ENCODE measurements at regions not wholly inside any gene's neighbourhood (a gene's known extent, or its start where the extent isn't known, plus 50 kb on each side); places are given as distances from the start of the nearest gene placed in this dataset.

DNA sequence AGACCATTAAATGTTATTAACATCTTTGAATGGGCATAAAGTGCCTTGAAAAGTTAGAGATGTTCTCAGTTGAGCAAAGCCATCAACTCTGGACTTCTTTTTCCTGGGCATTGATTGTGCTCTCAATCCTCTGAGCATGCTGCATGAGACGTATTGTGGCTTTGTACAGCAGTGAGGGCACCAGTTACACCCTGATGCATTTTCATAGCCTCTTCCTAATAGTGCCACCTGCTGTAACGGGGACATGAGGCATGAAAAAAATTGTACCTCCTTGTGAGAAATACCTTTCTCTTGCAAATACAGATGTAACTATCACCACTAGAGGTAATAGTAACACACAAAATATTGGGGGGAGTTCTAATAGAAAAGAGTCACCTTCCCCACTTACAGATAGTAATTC lies 697.5 kb downstream of the TMEM182 start:
- TF ChIP-seq, protein P1, sequence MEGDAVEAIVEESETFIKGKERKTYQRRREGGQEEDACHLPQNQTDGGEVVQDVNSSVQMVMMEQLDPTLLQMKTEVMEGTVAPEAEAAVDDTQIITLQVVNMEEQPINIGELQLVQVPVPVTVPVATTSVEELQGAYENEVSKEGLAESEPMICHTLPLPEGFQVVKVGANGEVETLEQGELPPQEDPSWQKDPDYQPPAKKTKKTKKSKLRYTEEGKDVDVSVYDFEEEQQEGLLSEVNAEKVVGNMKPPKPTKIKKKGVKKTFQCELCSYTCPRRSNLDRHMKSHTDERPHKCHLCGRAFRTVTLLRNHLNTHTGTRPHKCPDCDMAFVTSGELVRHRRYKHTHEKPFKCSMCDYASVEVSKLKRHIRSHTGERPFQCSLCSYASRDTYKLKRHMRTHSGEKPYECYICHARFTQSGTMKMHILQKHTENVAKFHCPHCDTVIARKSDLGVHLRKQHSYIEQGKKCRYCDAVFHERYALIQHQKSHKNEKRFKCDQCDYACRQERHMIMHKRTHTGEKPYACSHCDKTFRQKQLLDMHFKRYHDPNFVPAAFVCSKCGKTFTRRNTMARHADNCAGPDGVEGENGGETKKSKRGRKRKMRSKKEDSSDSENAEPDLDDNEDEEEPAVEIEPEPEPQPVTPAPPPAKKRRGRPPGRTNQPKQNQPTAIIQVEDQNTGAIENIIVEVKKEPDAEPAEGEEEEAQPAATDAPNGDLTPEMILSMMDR (conservative IDR thresholded peaks at IDR 0.05; ENCODE audit: low read depth, low read length): peak; percentile 18; the same call in 1 of the 2 replicates
- TF ChIP-seq EZH2 (IDR thresholded peaks at IDR 0.05; ENCODE audit: low read length, unreplicated experiment): no peak
